OCI-M2 (cell line): ENCODE measurements at regions not wholly inside any gene's neighbourhood (a gene's known extent, or its start where the extent isn't known, plus 50 kb on each side); places are given as distances from the start of the nearest gene placed in this dataset.
"Not testable (repeated sequence)": the region's sequence is repeated elsewhere in the genome, so short reads cannot be mapped to it uniquely, and the experiment has no call there.

Experiments
- DNase-seq: peaks from one replicate; lab custom pipeline; 2025; ENCODE audit not compliant: unreplicated experiment; lab: John Stamatoyannopoulos, UW

- DNase-seq: no peak
Measured at GRCh38 chr11:23138761-23139160, 278.5 kb upstream of the CCDC179 start.

GRCh38 chr11:23143022-23143421, 282.7 kb upstream of the CCDC179 start:
- DNase-seq: no peak

GRCh38 chr11:23151819-23152218, 291.5 kb upstream of the CCDC179 start:
- DNase-seq: no peak

GRCh38 chr11:23155503-23155902, 295.2 kb upstream of the CCDC179 start:
- no peak for DNase-seq

GRCh38 chr11:23164022-23164421, 303.7 kb upstream of the CCDC179 start:
- no peak for DNase-seq

GRCh38 chr11:23166376-23166775, 306.1 kb upstream of the CCDC179 start:
- no peak for DNase-seq

- DNase-seq: no peak
Measured at GRCh38 chr11:23179609-23180008, 319.3 kb upstream of the CCDC179 start.

- no peak for DNase-seq
Measured at GRCh38 chr11:23181022-23181807, 320.9 kb upstream of the CCDC179 start.

GRCh38 chr11:23192256-23192655, 332.0 kb upstream of the CCDC179 start:
- DNase-seq: no peak

GRCh38 chr11:23201936-23202522, 341.8 kb upstream of the CCDC179 start:
- no peak for DNase-seq

GRCh38 chr11:23202611-23203010, 342.3 kb upstream of the CCDC179 start:
- no peak for DNase-seq

- DNase-seq: no peak
Measured at GRCh38 chr11:23205156-23205871, 345.0 kb upstream of the CCDC179 start.

- DNase-seq: no peak
Measured at GRCh38 chr11:23206741-23207336, 346.6 kb upstream of the CCDC179 start.

GRCh38 chr11:23211221-23211620, 350.9 kb upstream of the CCDC179 start:
- no peak for DNase-seq

- no peak for DNase-seq
Measured at GRCh38 chr11:23212807-23213206, 352.5 kb upstream of the CCDC179 start.

- no peak for DNase-seq
Measured at GRCh38 chr11:23217072-23217471, 356.8 kb upstream of the CCDC179 start.

GRCh38 chr11:23220086-23220485, 359.8 kb upstream of the CCDC179 start:
- not testable (repeated sequence) for DNase-seq

- DNase-seq: no peak
Measured at GRCh38 chr11:23221366-23221765, 361.1 kb upstream of the CCDC179 start.

GRCh38 chr11:23226331-23227077, 366.2 kb upstream of the CCDC179 start:
- no peak for DNase-seq

- no peak for DNase-seq
Measured at GRCh38 chr11:23227078-23227445, 366.8 kb upstream of the CCDC179 start.

- DNase-seq: no peak
Measured at GRCh38 chr11:23232652-23233051, 372.4 kb upstream of the CCDC179 start.
